SK-N-MC (cell line): ENCODE measurements at regions not wholly inside any gene's neighbourhood (a gene's known extent, or its start where the extent isn't known, plus 50 kb on each side); places are given as distances from the start of the nearest gene placed in this dataset.

Source experiments
- EZH2 ChIP-seq: fragments of 200-600 bp; sonication (generic); IDR thresholded peaks from one replicate; pipeline ENCODE4 v1.6.1; 2017; ENCODE audit warnings: antibody characterized with exemption
- FOXP2 ChIP-seq: optimal IDR thresholded peaks from 2 replicates; pipeline ENCODE3; 2011; ENCODE audit warnings: mild to moderate bottlenecking, moderate library complexity; ENCODE audit not compliant: insufficient read depth; ENCODE audit errors: extremely low read length, control extremely low read depth
- POLR2AphosphoS5 ChIP-seq: IDR thresholded peaks from 2 replicates; pipeline ENCODE4 v1.6.1; 2012; ENCODE audit warnings: mild to moderate bottlenecking, low read depth, low read length, borderline replicate concordance

DNA sequence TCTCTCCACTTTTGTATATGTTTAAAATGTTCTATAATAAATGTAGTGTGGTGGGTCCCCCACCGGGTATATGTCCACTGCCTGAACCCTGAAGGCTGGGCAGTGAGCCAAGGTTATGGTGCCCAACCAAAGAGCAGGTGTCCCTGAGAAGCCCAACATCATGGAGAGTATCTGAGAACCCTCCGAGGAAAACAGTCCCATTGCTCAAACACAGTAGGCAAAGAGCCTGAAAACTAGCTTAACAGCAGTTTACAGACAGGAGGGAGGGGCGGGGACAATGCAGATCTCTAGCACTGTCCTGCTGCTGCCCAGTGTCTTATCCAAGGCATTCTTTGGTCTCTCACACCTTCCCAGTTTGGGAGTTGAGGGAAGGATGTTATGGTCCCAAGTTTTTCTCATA is 91.0 kb downstream of the TMPRSS5 start:
- TF ChIP-seq EZH2 (no peak), FOXP2 (no peak), POLR2AphosphoS5 (no peak)
